Posterior vena cava (tissue), 2 donors: ENCODE measurements at regions not wholly inside any gene's neighbourhood (a gene's known extent, or its start where the extent isn't known, plus 50 kb on each side); places are given as distances from the start of the nearest gene placed in this dataset.

Experiments used
- DNase-seq: peaks from one replicate; pipeline ENCODE4 v3.0.0-alpha.2; 2020; ENCODE audit warnings: low spot score
- intact Hi-C, 2 donors: fragments of 100-400 bp; cut with DNase I; formaldehyde crosslinking; loops; one replicate each; pipeline versions ENCODE4 v1.14.1 to v1.14.2; 2022 to 2023
- donor health status: DM: yes; HTN: yes; CAD: no.
- donor health status: DM: yes; HTN: yes; CAD: no.

DNA sequence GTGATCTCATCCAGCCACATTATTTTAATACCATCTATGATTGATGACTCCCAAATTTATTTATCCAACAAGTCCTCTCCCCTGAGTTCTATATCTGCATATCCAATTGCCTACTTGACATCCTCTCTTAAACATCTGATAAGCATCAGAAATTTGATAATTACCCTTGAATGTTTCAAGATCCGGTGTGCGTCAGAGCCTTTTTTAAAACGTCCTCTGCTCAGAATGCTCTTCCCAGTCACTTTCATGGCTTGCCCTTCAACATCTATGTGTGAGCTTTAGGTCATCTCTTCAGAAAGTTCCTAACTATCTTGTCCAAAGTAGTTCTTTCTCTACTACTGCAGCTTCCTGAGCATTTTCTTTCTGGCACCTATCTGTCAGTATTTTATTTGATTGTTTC is 364.3 kb downstream of the PLPP3 start:
- intact Hi-C loops: no loop called here
- DNase-seq: no peak

- no peak for DNase-seq
These were observed 366.3 kb downstream of the PLPP3 start for GRCh38 chr1:56213068-56213467.

GRCh38 chr1:56212143-56212542 is 367.2 kb downstream of the PLPP3 start:
- intact Hi-C loops: no loop called here
- no peak for DNase-seq

More at GRCh38 chr1:56213068-56213467, 366.3 kb downstream of the PLPP3 start:
- intact Hi-C loops: no loop called here

DNA sequence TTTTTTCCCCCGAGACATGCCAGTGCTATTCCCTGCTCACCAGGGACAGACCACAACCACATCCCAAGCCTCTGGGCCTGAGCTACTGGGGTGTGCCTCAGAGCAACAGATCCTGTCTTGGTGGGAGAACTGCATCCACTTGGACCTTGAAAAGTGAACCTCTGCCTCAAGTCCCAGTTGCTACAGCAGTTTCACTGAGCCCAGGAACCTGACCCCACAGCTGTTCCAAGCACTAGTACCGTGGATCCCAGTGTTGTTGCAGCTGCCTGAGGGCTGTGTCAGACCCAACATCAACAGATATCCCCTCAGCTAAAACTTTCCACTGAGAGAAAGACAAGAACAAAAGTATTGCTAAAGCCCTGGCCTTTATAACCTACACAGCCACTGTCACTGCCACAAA is 373.0 kb downstream of the PLPP3 start:
- intact Hi-C loops: no loop called here

GRCh38 chr1:56204206-56204605 is 375.2 kb downstream of the PLPP3 start:
- intact Hi-C loops: no loop called here
- no peak for DNase-seq

More for the DNA sequence above, 373.0 kb downstream of the PLPP3 start:
- DNase-seq: no peak

GRCh38 chr1:56202796-56203492 is 376.4 kb downstream of the PLPP3 start:
- DNase-seq: no peak
- intact Hi-C loops: no loop called here

DNA sequence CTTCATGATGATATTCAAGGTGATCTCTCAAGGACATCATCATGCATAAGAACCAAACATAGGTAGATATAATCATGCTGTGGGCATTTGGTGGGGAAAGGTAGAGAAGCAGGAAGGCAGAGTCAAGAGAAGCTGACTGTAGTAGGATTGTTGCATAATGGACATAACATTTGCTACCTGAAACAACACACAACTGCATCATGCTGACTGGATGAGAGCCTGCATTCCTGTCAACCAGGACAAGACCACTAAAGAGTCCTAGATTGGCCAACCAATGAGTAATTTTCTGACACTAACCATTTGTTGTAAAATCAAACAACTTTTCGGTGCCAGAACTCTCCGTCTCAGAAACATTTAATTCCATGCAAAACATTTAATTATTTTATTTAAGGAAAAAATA is 377.2 kb downstream of the PLPP3 start:
- no peak for DNase-seq
- intact Hi-C loops: no loop called here

DNA sequence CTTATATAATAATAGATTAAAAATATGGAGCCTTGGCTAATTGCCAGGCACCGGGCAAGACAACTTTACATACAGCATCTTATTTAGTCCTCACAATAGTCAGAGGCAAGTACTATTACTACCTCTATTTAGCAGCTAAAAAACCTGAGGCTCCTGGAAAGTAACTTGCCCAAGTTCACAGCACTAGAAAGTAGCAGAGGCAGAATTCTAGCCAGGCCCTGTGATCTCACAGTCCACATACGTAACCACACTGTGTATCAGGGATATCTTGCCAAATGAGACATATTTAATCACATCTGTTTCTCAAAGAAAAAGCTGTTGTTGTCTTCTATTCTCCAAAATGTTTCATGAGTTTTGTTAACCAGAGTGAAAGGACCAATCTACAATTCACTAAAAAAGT is 378.5 kb downstream of the PLPP3 start:
- intact Hi-C loops: no loop called here
- no peak for DNase-seq

GRCh38 chr1:56200442-56200841 is 378.9 kb downstream of the PLPP3 start:
- intact Hi-C loops: no loop called here

GRCh38 chr1:56199956-56200355 is 379.4 kb downstream of the PLPP3 start:
- DNase-seq: no peak
- intact Hi-C loops: no loop called here

More at GRCh38 chr1:56200442-56200841, 378.9 kb downstream of the PLPP3 start:
- DNase-seq: no peak

DNA sequence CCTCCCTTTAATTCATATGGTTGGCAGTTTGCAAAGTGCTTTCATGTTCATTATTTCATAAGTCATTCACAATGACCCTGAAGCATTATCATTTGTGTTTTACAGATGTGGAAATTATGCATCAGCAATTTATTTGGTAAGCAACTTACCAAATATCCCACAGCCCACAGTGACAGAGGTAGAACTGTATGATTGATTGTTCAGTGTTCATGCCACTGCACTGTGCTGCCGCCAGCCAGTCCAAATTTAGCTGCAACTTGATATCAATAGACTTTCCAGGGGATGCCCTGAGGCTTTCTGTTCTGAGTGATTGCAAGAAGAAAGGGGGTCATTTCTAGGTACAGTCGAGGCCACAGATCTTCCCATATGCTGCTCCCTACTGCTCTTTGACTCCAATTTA is 380.3 kb downstream of the PLPP3 start:
- DNase-seq: no peak
- intact Hi-C loops: no loop called here

- intact Hi-C loops: no loop called here
- DNase-seq: no peak
These were observed 381.4 kb downstream of the PLPP3 start for GRCh38 chr1:56197946-56198345.

GRCh38 chr1:56196839-56197238 is 382.5 kb downstream of the PLPP3 start:
- no peak for DNase-seq
- intact Hi-C loops: no loop called here

GRCh38 chr1:56194701-56195300 is 384.6 kb downstream of the PLPP3 start:
- intact Hi-C loops: no loop called here
- DNase-seq: no peak

DNA sequence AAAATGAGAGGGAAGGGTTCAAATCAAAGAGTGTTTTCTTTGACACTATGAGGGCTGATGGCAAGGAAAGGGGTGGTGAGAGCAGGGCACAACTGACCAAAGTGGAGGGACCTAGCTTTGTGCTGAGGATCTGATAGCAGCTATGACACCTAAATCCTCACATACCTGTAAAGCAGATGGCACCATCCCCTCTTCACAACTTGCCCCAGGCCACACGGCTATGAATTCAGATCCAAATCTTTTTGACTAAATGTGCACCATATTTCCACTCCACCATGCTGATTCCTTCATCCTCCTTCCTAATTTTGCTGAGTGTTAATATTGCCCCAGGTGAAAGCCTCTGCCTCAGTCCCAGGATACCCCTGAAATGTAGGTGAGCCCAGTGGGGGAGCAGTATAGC is 385.7 kb downstream of the PLPP3 start:
- intact Hi-C loops: no loop called here

GRCh38 chr1:56191369-56191768 is 388.0 kb downstream of the PLPP3 start:
- DNase-seq: no peak
- intact Hi-C loops: no loop called here

More for the DNA sequence above, 385.7 kb downstream of the PLPP3 start:
- no peak for DNase-seq

DNA sequence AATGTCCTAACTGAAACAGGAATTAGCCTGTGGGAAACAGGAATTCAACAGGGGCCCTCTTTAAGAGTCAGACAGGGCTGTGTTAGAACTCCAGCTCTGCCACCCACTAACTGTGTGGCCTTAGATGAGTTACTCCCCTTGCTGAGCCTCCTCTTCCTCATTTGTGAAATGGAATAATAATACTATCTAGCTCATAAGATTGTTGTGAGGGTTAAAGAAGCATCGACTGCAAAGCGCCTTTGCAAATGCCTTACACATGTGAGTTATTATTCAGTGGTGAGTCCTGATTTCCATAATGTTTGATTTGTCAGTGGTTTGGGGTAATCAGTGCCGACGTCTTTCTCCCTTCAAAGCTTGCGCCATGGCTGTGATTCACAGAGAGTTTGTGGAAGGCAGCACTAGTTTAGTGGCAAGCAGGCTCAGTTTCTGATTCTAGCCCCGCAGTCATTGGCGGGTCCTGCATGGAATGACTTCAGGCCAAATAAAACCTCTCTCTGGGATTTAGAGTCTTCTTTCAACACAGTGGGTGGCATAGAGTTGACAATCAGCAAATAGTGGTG is 388.5 kb downstream of the PLPP3 start:
- intact Hi-C loops: no loop called here
- no peak for DNase-seq

DNA sequence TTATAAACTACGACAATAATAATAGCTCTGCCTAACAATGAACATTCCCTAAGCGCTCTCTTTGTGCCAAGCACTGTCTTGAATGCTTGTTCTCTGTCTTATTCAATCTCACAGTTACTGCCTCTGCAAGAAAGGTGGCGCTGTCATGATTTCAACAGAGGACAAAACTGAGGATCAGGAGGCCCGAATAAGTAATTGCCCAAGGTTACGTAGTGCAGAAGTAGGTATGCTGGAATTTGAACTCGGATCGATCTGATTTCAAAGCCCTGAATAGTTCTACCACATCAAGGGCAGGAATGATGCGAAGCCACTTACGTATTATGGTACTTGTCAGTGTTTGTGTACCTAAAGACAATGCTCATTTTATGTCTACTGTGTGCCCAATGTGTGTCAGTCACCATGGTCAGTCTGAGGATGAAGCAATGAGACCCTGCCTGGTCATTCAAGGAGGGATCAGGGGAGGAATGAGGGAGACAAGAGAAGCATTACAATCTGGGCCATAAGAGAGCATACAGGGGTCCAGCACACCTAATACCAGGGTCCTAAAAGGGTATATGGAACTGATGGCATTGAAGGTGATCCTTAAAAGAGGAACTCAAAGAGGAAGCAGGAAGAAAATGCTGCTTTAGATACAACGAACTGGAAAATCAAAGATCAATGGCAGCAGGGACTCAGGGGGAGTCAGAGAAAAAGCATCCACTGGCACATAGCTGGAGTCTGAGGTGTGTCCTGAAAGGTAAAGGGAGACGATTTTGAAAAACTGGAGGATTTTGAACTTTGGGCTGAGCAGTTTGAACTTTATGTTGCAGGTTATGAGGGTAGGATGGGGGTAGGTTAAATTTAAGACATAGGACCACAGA is 389.2 kb downstream of the PLPP3 start:
- intact Hi-C loops: no loop called here
- DNase-seq: no peak

GRCh38 chr1:56189454-56189853 is 389.9 kb downstream of the PLPP3 start:
- intact Hi-C loops: no loop called here
- DNase-seq: no peak

DNA sequence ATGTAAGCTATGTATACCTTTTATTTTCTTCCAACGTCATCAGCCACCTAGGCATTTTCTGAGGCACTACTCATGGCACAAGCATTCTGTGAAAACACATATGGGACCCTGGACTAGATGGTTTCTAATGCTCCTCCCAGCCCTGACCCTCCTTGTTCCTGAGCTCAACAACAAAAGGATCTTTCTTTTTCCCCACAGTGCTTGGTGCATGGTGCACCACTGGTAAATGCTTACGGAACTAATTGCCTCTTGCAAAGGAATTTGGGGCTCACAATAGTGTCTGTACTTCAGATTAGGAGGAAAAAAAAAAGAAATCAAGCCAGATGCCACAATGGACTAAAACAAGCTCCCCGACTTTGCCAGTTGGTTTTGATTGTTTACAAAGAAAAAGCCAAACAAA is 390.5 kb downstream of the PLPP3 start:
- intact Hi-C loops: no loop called here
- no peak for DNase-seq
